ENCODE measurements at regions not wholly inside any gene's neighbourhood (a gene's known extent, or its start where the extent isn't known, plus 50 kb on each side); places are given as distances from the start of the nearest gene placed in this dataset.
"Not testable (repeated sequence)": the region's sequence is repeated elsewhere in the genome, so short reads cannot be mapped to it uniquely, and the experiment has no call there.

DNA sequence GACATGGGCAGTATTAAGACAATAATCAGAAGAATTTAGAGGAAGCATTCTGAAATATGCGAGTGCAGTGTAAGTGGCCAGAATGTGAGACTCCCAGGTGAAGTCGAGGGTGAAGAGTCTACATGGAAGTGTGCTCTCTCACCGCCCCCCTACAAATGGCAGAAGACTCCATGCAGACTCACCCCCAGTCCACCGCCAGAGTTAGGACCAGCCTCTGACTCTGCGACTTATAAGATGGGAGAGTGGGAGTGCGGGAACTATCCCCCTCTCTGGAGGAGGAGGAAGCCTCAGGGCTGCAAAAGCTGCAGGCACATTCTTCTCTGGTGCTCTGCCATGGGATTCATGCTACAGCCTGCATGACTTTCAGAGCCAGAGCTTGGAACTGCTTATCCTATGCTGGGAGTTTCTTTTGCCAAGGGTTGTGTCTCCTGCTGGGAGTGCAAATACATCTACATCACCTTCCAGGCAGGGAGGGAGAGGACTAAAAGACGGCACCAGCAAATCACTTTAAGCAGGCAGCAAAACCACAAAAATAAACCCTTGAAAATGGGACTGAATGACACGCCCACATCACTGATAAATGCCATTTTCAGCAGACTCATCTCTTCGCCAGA lies 206.7 kb upstream of the SULF2 start:
- no peak for DNase-seq

DNA sequence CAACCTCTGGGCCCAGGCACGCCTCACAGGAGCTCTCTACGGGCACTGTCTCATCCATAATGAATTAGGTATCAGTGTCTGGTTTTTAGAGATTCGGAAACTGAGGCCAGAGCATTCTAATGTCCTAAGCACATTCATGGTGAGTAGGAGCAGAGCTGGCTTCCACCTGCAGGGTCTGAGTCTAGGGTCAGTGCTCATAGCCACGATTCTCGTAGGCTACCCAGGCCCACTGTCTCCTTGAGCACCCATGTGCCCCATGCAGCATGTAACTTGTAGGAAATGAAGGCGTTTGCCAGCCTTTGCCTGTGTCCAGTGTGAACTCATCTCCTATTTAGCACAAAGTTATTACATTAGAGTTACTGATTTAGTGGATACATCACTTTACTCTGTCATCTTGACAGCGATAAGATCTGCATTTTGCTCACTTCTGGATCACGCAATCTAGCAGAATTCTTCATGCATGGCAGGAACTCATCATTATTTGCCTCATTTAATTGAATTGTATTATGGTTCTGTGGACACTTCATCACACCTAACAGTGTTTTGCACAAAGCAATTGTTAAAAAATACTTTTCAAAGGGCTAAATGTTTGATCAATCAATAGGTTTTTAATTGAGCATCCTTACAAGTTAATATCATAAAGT lies 205.3 kb upstream of the SULF2 start:
- no peak for DNase-seq

DNA sequence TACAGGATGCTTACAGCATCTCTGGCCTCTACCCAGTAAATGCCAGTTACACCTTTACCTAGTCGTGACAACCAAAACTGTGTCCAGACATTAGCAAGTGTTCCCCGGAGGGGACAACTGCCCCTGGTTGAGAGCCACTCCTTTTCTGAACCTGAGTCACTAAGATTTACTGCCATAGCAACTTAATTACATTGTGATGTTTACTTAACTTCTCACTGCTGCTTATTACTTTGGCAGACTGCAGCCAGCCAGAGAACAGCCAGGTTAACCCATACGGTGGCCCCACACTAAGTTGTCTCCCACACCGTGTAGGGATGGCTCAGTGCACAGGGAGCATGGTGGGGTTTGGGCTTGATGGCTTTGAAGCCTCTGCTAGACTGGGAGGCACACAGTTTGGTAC lies 204.7 kb upstream of the SULF2 start:
- no peak for DNase-seq

DNA sequence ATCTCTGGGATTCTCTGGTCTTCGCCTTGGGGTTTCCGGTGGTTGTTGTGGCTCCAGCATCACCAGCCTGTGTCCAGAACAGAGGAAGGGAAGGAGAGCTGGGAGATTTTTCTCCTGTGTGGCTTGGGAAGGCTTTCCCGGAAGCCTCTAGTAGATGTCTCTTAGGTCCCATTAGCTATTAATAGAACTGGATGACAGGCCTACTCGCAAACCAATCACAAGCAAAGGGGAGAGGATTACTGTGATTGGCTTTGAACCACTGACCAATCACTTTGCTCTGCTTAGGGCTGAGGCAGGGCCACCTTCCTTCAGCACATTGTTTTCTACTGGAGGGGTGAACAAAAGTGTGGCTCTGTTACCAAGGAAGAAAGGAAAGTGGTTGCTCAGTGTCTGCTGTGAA lies 203.4 kb upstream of the SULF2 start:
- DNase-seq, result no peak

DNA sequence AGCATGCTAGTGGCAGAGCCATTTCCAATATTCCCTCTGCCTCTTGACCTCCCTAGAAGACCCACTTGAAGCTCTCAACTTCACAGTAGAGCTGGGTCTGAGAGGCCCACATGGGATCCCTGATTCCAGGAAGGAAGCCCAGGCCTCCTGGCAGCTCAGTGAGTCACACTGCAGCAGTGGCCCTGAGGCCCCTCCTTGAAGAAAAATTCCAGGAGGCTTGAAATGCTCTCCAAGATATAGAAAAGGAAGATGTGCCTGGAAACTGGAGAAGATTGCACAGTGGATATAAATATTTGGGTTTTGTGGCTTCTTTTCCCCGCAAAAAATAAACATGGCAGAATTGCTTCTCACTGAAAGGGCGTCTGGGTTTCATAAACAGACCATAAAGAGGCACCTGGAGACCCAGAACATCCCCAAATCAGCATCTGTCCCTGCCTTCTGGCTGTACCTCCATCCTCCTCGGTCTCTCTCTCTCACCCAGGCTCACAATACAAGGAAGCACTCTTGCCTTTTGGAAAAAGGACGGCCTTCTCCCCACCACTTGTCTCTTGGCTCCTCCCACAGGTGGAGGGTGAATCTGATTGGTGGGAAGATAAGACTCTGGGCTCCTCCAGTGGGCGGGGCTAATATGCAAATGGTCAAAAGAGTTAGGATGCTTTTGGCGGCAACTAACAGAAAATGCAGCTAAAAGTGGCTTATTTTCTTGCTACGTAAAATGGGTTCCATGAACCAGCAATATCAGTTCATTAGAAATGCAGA lies 200.0 kb upstream of the SULF2 start:
- no peak for DNase-seq

DNA sequence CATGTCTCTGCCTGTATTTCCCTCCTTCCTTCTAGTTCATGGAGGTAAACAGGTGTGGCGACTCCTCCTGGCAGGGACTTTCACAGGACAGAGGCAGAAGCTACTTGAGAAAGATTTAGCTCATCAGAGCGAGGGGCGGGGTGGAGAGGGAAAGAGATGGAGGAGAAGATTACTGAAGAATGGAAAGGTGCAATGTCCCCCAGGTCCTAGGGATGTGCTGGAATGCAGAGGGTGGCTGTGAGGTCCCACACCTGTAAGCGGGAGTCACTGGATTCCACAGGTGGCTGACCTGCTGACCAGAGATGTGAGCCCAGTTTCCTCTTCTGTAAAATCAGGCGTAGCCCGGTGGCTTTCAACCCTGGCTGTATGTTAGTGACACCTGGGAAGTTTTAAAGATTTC lies 199.2 kb upstream of the SULF2 start:
- no peak for DNase-seq

DNA sequence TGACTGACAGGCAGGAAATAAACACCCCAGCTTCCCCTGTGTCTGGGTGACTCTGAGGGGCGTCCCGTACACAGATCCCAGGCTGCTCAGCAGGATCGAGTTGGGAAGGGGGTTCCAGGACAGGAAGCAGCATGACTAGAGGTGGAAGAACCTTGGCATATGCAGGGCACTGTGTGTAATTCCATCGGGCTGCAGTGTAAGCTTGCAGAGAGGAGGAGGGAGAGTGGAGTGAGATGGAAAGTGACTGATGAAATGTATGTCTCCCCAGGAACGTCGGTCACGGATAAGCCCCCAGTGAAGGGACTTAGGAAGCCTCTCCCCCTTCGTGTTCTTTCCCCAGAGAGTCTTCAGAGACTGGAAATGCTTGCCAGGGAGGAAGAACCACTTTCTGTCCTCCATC lies 198.4 kb upstream of the SULF2 start:
- DNase-seq, result not testable (repeated sequence)

DNA sequence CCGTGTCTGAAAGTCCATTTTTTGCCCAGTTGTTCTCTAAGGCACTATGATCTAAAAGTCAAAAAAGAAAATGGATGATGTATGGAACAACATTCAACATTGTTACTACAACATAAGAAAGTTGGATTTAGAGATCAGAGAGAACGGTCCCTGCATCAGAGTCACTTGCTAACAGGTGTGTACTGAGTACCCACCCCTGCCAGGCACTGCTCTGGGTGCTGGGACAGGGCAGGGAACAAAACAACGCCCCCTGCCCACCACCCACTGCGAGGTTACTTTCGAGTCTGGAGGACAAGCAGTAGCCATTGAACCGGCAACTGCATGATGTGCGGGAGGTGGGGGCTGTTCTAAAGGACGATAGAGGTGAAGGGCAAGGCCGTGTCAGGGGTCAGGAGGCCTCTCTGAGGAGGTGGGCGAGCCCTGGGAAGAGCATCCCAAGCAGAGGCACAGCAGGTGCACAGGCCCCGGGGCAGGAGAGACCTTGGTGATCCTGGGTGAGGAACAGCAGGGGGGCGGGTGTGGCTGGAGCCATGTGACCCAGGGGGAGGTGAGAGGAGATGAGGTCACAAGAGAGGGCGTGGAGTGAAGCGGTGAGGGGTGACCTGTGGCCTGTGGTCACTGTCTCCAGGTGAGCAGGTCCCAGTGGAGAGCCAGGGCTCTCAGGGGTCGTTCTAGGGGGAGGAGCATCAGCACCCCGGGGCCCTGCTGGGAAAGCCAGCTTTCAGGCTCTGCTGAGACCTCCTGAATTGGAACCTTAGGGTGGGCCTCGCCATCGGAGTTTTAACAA lies 197.5 kb upstream of the SULF2 start:
- no peak for DNase-seq

DNA sequence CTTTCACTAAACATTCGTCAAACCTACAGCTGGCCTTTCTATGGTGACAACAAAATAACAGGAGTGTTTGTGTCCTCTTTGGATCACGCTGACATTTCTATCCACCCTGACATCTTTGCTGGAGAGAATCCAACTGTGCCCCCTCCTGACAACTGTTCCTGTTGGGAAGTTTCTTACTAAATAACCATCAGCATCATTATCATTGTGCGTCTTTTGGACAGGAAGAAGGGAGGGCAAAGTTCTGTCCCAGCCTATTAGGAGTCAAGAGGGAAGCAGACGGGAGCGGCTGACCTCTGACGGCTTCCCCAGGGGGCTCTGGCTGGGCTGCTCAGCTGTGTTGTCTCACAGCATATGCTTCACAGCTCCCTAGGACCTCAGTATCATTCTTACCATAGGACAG lies 195.9 kb upstream of the SULF2 start:
- DNase-seq, result no peak

DNA sequence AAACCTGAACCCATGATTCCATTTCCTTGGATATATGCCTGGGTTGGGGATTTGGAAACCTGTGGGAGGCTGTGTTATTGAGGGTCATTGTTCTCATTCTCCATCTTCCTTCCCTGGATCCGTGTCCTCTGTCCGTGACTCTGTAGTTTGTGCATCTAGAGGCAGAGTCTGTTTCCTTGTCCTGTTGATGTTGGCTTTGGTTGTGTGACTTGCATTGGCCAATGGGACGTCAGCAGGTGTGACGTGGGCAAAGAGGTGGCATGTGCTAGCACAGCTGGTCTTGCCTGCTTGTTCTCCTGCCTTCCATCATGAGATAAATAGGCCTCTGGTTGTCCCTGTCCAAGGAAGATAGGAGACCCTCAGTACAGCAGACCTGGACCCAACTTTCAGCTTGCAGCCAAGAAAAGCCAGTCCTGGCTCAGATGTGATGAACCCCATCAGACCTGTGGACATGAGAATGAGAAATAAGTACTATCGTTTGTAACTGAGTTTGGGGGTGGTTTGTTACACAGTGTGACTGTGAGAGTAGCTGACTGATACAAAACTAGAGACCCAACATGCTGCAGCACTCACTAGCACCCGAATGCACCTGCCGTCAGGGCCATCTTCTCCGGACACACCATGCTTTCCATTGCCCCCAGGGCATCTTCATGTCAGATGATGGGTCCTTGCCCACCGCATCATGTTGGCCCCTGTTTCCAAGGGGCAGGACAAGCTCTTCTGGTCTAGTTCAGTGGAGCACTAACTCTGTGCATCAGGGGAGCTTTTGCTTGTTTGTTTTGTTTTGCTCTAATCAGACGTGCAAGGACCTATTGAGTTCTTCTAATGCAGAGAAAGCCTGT lies 195.3 kb upstream of the SULF2 start:
- DNase-seq, result no peak

DNA sequence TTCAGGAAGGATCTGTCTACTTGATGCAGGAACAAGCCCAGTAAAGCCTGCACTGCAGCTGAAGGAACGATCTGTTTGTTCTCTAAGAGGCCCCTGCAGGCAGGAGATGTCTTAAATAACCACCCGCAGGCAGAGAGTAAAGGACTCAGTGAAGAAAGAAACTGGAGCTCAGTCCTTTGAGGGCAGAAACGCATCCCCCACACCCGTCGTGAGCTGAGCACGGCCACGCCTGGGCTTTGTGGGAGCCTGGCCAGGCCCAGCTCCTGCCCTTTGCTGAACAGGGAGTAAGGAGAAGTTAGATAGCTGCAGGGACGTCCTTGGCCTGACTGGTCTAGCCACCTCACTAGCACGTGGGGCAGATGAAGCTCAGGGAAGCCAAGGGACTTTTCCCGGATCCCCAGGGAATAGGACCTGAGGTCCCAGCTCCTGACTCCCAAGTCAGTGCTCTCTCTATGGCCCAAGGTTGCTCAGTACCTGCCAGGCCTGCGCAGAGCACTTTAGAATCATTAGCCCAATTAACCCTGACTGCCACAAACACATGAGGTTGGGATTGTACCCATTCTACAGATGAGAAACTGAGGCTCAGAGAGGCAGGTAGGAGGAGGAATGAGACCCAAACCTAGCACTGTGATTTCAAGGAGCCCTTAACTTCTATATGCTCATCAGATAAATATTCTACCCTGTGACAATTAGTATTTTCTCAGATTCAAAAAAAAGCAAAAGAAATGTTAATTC lies 194.2 kb upstream of the SULF2 start:
- not testable (repeated sequence) for DNase-seq

DNA sequence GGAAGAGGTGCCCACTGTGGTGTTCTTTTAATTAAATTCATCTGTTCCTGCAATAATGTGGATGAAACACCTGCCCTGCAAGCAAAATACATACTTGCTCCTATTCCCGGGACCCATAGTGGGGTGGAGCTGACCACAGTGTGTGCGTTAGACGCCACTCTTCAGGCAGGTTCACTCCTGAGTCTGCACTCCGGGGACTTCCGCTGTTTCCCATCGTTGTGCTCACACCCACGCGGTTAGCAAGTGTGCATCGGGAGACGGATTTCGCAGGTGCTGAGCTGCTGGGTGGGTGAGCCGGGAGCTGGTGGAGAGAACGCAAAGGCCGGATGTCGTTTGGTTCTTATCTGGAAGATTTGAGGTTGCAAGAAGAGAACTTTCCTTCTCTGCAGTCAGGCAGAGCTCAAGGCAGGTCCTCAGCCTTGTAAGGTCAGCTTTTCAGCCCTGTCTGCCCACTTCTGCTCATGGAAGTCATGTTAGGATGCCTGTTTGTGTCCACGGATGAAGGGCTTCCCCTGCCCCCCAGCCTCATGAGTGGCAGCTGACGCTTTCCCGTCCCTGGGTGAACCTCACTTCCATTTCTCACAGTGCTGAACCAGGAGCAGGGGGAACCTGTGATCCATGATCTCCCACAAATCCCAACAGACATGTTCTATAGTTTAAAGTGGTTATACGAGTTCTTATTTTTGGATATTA lies 193.3 kb upstream of the SULF2 start:
- DNase-seq, result not testable (repeated sequence)

DNA sequence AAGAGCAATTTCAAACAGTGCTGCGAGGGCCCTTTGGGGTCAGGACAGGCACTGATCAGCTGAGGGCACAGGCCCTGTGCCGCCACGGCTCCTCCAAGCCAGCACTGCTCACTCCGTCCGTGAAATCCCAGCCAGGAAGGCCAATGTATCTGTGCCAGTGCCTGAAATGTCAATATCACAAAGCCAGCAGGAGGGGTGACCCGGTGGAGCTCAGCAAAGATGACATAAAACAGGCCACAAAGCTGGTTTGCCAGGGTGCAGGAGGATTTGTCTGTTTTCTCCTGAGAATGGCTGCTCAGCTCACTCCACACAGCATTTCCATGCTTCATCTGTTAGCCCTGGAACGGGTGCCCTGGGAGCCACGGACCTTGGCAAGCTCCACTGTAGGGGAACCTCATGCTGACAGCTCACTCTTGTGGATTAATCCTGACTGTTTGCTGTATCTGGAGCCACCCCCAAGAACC lies 192.5 kb upstream of the SULF2 start:
- DNase-seq, result not testable (repeated sequence)

DNA sequence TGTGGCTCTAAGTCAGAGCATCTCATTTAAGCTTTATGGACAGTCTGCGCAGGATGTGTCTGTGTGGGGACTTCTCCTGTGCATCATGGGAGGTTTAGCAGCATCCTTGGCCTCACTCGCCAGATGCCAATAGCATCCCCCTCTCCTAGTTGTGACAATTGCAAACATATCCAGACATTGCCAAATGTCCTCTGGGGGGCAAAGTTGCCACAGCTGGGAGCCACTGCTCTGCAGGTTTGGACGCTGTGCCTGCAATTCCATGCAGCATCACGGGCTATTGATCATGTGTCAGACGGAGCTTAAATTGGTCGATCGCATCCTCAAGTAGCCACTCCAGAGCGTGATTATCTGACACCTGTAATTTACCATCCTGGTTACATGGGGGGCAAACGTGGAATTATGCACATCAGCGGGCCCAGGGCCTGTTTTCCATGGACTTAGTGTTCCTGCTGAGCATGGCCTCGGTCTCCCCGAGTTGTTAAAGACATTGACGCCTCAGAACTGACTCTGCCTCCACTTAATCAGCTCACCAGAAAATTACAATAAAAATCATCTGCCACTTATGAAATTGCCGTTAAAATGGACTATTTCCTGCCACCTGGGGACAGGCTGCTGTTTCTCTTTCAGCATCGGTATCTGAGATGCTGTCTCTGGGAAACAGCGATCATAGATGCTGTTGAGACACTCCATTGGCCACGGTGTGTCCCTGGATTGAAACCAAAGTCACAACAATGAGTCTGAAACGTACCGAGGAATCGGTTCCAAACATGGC lies 191.9 kb upstream of the SULF2 start:
- DNase-seq, result not testable (repeated sequence)

DNA sequence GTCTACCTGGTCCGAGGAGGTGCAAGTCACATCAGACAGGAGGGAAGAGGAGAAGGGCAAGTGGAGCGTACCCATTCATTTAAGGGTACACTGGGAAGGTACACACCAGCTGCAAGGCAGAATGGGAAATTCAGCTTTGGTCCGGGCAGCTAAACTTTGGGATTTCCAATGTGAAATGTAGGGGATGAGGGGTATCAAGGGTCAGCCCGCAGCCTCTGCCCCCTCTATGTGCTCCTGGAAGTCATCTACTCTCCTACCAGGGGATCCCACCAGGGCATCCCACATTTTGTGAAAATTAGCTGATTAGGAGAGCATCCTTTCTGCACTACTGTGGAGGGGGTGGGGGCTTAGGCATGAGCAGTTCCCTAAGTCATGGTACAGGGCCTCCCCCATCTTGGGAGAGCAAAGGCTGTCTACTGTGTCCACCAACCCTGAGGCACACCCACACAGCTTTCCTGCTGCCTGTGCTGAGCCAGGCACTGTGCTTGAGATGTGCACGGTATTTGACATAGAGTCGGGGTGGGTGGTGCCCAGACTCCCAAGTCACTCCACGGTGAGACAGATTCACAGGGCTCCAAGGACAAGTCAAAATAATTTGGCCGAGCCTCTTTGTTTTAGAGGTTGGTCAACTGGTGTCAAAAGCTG lies 189.1 kb upstream of the SULF2 start:
- no peak for DNase-seq

DNA sequence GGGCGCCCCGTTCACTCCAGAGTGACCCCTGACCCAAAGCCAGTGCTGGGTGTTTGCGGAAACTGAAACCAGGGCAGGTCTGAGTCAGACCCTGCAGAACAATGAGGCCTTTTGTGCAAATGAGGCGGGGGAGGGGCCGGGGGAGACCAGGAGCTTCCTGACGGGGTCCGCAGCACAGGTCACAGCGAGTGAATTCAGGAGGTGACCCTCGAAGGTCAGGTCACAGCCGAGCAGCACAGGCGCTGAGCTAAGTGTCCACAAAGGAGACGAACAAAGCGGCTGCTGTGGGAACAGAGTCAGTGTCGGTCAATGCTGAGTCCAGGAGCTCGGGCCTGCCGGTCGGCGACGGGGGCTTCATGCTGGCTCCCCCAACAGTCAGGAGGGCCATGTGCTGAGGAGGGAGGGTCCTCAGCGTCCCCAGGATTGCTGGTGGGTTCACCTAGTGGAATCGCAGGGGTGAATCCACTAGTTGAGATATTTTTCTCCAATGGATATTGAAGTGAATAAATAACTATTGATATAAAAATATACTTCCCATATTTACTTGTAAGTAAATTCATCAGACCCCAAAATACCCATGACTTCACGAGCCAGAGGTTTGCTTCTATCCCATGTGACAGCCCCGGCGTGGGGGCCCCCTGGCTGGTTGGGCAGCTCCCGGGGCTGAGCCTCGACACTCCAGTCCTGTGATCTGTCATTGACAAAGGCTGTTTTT lies 188.4 kb upstream of the SULF2 start:
- no peak for DNase-seq

DNA sequence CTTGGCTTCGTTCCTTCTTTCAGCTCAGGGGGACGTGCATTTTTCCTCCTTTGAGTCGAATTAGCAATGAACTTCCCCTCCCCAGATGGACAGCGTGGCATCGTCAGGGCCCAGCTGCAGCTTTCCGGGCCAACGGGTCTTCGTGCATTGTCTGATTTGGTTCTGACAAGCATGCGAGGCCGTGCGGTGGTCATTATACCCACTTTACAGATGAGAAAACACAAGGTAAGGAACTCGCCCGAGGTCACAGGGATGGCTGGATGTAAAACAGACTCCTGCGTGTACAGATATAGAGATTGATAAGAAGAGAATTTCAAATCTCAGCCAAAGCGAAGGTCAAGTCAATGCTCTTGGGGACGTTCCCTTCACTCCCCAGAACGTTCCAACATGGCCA lies 187.6 kb upstream of the SULF2 start:
- no peak for DNase-seq

DNA sequence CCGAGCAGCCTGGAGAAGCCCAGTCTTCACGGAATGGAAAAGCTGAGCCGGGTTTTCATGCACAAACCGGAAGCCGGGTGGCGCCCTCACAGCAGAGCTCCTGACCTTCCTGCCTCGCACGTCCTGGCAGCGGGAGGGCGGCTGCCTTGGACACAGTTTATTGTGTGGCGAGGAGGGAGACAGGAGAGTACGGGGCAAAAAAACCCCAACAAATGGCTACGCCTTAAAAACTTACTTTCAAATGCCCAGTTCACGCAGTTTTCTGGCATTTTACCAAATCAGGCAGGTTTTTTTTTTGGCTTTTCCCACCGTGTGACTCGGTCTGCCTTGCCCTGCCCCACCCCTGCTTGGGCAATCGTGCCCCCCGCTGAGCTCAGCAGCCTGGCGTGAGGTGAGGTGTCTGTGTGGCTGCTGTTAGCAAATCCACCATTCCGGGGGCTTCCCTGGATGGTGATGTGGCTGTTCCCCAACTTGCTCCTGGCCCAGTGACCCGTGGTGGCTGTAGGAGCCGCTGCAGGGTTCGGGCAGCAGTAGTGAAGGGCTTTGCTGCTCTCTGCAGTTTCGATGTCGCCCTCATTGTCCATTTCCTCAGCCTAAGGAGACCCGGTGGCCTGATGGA lies 187.1 kb upstream of the SULF2 start:
- DNase-seq, result not testable (repeated sequence)

All from activated CD4-positive, alpha-beta T cell treated with anti-CD3 and anti-CD28 coated beads, Interleukin-2, amount 50 U/mL, for 4 hours (primary cell).